HG03469 (cell line): ENCODE measurements at regions not wholly inside any gene's neighbourhood (a gene's known extent, or its start where the extent isn't known, plus 50 kb on each side); places are given as distances from the start of the nearest gene placed in this dataset.
"Not testable (repeated sequence)": the region's sequence is repeated elsewhere in the genome, so short reads cannot be mapped to it uniquely, and the experiment has no call there.

Source experiments
- ATAC-seq: cut with Tn5 transposase; IDR thresholded peaks from one replicate; pipeline ENCODE4 v1.9.1; 2021; ENCODE audit warnings: mild to moderate bottlenecking, moderate library complexity, moderate number of reproducible peaks; ENCODE audit not compliant: unreplicated experiment

DNA sequence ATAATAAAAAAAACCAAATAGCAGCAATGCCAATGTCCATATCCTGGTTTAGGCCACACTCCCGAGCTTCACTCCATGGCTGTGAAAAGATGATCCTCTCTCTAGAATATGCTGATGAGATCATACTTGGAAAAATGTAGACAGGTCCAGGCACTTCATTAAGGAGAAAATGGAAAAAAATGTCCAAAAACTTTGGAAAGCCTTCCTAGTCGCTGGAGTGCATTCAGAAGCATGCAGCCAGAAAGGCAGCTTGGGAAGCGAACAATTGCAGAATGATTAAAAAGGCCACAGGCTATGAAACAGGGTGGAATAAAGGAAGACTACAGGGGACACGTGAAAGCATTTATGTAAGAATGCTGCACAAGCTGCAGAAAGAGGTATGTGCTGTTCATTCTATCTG is 165.6 kb upstream of the HCCS start:
- ATAC-seq = no peak

- ATAC-seq = no peak
These were observed 161.6 kb upstream of the HCCS start for GRCh38 chrX:10949541-10949940.

DNA sequence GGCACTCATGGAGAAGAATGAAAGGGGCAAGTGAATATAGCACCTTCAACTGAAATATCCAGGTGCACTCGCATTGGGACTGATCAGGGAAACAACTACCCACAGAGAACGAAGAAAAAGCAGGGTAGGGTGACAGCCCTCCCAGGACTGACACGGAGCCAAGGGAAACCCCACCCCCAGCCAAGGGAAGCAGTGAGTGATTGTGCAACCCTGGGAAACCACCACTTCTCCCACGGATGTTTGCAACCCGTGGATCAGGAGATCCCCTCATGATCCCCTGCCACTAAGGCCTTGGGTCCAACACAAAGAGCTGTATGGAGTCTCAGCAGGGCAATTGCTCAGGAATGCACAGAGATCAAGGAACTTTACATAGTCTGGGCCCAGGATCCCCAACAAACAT is 158.5 kb upstream of the HCCS start:
- ATAC-seq = no peak

GRCh38 chrX:10965174-10965798 is 145.8 kb upstream of the HCCS start:
- no peak for ATAC-seq

- ATAC-seq = no peak
These were observed 145.1 kb upstream of the HCCS start for GRCh38 chrX:10966057-10966456.

DNA sequence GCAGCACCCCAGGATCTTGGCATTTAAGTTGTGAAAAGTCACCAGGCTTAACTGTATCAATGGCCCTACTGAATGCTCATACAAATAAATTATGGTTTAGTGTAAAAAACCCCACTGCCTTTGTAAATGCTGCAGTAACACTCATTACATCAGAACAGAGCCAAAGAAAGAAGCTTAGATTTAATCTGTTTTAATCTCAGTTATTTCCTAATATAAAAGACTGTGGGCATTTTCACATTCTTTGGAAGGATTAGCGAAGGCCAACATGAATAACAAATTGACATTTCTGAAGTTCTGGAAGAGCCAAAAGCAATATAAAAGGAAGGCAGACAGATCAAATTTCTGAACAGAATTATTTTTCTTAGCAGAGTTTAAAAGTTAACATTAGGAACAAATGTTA is 140.0 kb upstream of the HCCS start:
- no peak for ATAC-seq

DNA sequence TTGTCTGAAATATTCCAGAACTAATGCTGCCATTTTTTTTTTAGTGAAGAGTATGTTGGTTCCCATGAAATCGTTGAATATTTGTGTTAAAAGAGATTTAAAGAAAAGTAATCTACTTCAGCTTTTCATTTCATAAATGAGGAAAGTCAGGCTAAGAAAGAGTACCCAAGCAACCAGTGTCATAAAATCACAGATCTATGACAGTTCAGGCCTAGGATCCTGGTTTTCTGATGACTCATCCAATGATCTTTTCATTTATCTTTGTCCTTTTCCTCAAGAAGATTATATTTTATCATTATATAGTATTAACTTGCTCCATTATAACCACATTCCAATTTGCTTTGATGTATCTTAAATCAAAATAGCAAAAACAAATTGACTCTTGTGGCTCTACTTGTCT is 139.4 kb upstream of the HCCS start:
- ATAC-seq = no peak

DNA sequence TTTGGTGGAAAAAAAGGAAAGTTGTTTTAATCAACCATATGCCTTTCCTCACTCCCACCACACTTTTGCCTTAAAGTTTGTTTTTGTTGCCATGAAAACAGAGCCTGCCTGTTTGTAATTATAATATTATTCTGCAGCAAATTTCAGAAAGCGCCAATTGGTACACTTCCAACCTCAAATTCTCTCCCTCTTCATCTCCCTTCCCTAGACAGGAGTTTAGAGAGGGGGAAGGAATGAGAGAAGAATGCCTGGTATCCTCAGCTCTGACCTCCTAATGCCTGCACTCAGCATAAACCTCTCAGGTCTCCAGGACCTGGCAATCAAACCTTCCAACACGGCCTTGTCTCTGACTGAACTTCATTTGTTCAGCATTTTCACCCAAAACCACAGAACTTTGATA is 138.4 kb upstream of the HCCS start:
- ATAC-seq = no peak

- no peak for ATAC-seq
These were observed 136.2 kb upstream of the HCCS start for GRCh38 chrX:10974920-10975319.

DNA sequence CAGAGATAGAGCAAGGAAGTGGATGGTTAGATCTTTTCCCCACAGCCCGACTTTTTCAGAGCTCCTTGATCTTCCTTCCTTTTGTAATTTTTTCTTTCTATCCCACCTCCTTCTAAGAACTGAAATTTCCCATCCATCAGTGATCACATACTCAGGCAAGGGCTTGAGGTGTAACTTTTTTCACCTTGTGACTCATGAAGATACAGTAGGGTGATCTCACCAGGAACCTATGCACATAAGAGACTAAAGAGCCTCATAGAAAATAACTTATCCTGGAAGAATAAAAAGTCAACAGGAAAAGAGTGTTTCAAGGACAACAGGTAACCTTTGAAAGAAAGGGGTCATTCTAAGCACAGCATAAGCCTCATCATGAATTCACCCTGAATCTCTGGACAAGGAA is 131.2 kb upstream of the HCCS start:
- no peak for ATAC-seq

GRCh38 chrX:10981506-10981905 is 129.6 kb upstream of the HCCS start:
- no peak for ATAC-seq

DNA sequence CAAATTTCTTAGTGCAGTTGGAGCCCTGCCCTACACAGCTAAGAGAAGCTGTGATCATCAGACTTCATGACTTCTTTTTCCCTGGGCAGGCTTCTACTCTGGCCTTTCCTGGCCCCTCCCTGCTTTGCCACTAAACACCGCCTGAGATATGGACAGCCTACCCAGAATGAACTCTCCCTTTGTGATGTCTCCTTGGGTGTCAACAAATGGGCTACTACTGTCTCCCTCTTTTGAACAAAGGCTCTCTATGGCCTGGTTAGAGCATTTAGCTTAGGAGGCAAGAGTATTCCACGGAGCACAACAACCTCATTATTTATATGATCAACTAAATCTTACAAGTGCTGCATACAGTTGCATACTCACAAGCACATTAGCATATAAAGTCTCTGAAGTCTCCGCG is 127.6 kb upstream of the HCCS start:
- ATAC-seq = no peak

DNA sequence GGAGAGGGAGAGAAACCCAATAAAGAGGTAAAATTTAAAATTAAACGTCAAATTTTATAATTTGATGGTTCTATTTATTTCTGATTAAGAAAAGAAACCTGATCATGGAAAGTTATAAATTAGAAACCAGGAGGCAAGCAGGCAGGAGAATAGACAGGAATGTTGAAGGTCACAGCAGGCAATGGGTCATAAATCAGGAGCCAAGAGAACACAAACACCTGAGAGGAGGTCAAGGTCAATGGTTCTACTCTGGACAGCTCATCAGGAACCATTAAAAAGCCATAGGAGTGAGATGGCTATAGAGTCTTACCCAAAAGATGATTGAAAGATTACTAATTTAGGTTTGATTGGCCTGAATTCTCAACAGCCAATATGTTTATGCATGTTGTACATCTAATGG is 126.9 kb upstream of the HCCS start:
- ATAC-seq = no peak

DNA sequence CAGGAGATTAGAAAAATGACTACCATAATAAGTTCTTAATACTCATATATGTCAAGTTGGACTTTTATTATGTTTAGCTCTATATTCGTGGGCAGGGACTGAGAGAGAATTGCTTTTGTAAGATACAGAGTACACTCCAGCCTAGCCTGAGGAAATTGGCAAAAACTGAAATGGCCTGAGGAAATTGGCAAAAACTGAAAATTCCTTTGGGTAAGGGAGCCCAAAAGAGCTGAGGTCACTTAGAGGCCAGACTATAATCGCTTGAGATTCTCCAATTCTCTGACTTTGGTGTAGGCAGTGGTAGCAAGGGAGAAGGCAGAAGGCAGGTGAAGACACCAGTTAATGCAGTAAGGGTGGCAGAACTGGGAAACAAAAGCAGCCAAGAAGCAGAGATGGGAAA is 124.5 kb upstream of the HCCS start:
- no peak for ATAC-seq

GRCh38 chrX:10988653-10989052 is 122.5 kb upstream of the HCCS start:
- ATAC-seq = no peak

DNA sequence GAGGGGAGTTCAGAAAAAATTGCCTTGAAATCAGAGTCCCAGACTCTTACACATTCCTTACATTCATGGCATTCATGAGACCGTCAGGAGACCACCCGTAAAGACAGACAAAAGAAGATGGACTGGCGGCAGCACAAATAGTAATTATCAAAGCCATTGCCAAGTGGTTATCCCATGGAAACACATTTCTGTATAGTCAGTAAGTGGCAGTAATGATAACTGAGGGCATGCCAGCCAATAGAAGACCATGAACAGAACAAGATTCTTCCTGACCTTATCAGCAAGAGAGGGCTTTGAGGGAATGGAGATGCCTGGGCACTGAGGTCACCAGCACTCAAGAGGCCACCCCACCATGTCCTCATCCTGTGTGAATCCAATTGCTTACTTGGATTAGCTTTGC is 121.7 kb upstream of the HCCS start:
- no peak for ATAC-seq

GRCh38 chrX:10990418-10990817 is 120.7 kb upstream of the HCCS start:
- no peak for ATAC-seq

GRCh38 chrX:10990976-10991375 is 120.2 kb upstream of the HCCS start:
- ATAC-seq = no peak

- no peak for ATAC-seq
These were observed 119.0 kb upstream of the HCCS start for GRCh38 chrX:10992110-10992509.

DNA sequence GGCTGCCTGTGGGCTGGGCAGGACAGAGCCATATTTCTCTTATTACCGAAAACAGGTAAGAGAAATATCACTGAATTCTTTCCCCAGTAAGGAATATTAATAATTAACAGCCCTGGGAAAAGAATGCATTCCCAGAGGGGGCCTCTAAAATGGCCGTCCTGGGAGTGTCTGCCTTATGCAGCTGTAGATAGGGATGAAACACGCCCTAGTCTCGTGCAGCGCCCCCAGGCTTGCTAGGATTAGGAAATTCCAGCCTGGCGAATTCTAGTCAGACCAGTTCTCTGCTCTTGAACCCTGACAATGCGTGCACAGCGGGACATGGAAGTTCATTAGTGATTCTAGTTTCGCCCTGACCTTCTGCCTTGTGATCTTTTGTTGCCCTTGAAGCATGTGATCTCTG is 104.1 kb upstream of the HCCS start:
- not testable (repeated sequence) for ATAC-seq

DNA sequence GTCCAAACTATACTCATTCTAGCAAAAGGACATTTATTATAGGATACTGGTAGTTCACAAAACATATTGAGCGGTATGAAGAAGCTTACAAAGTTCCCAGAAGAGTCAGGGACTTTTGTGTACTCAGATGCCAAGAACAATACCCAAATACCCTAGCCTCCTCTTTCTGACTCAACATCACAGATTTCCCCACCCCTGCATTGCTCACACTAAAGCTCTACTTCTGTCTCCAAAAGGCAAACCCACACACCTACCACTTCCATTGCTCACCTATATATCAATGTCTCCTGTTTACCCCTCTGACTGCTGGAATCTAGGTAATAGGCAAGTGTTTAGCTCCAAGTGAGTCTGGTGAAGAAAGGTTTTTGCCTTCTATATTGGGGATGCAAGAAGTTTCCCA is 100.7 kb upstream of the HCCS start:
- no peak for ATAC-seq

GRCh38 chrX:11016728-11017127 is 94.4 kb upstream of the HCCS start:
- no peak for ATAC-seq

DNA sequence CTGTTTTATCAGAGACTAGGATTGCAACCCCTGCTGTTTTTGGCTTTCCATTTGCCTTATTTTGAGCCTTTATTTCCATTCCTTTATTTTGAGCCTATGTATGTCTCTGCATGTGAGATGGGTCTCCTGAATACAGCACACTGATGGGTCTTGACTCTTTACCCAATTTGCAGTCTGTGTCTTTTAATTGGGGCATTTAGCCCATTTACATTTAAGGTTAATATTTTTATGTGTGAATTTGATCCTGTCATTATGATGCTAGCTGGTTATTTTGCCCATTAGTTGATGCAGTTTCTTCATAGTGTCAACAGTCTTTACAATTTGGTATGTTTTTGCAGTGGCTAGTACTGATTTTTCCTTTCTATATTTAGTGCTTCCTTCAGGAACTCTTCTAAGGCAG is 88.5 kb upstream of the HCCS start:
- not testable (repeated sequence) for ATAC-seq

GRCh38 chrX:11039926-11040325 is 71.2 kb upstream of the HCCS start:
- no peak for ATAC-seq
